Calu3 (cell line): ENCODE measurements at regions not wholly inside any gene's neighbourhood (a gene's known extent, or its start where the extent isn't known, plus 50 kb on each side); places are given as distances from the start of the nearest gene placed in this dataset.

Experiments used
- BruUV-seq: library from RNA; stranded (reverse); fragments of 400-500 nt; replicated peaks from 2 replicates; lab custom pipeline; 2021; lab: Mats Ljungman, UMichigan
- CTCF ChIA-PET: fragments of 300-600 bp; sonication (Branson Sonifier 250); formaldehyde crosslinking; loops from one replicate; lab custom pipeline; 2022; ENCODE audit warnings: antibody characterized with exemption; lab: Charles Lee
- DNase-seq: peaks from one replicate; pipeline ENCODE4 v3.0.0; 2022
- H3K27ac Mint-ChIP-seq: one replicate; pipeline ENCODE4 v1.8.0; 2022; ENCODE audit warnings: mixed read lengths; ENCODE audit not compliant: unreplicated experiment
- H3K27me3 Mint-ChIP-seq: one replicate; pipeline ENCODE4 v1.8.0; 2022; ENCODE audit warnings: mixed read lengths; ENCODE audit not compliant: unreplicated experiment
- H3K36me3 Mint-ChIP-seq: one replicate; pipeline ENCODE4 v1.8.0; 2022; ENCODE audit warnings: mild to moderate bottlenecking, moderate library complexity, mixed read lengths; ENCODE audit not compliant: insufficient read depth, unreplicated experiment
- H3K4me1 Mint-ChIP-seq: one replicate; pipeline ENCODE4 v1.8.0; 2022; ENCODE audit warnings: mild to moderate bottlenecking, low read depth, mixed read lengths; ENCODE audit not compliant: unreplicated experiment
- H3K4me3 Mint-ChIP-seq: one replicate; pipeline ENCODE4 v1.8.0; 2022; ENCODE audit warnings: mild to moderate bottlenecking, low read depth, moderate library complexity, mixed read lengths; ENCODE audit not compliant: unreplicated experiment
- H3K9me3 Mint-ChIP-seq: one replicate; pipeline ENCODE4 v1.8.0; 2022; ENCODE audit warnings: low read depth, mixed read lengths; ENCODE audit not compliant: unreplicated experiment
- CTCF ChIP-seq: fragments of 200-600 bp; IDR thresholded peaks from one replicate; pipeline ENCODE4 v1.8.0; 2022; ENCODE audit warnings: antibody characterized with exemption; ENCODE audit not compliant: unreplicated experiment
- intact Hi-C: fragments of 100-400 bp; cut with micrococcal nuclease; formaldehyde crosslinking; loops from one replicate; pipeline ENCODE4 v1.10.0; 2022; ENCODE audit not compliant: unreplicated experiment

- CTCF ChIA-PET: no interaction called here
- Mint-ChIP-seq H3K9me3 (peaks cover 15% of the 10 kb centered on the region), H3K27me3 (no peaks in the 10 kb centered on the region), H3K4me3 (no peak overlapping the region), H3K27ac (no peak overlapping the region), H3K4me1 (no peaks in the 10 kb centered on the region), H3K36me3 (no peaks in the 10 kb centered on the region)
- no peak for TF ChIP-seq CTCF
- BruUV-seq: no TSS peak
- intact Hi-C loops: no loop called here
- DNase-seq: no peak
These were observed 548.4 kb downstream of the KLHL13 start for GRCh38 chrX:117568238-117568637.

- no peak overlapping the region for H3K27ac Mint-ChIP-seq
- H3K9me3 Mint-ChIP-seq: peaks cover 7% of the 10 kb centered on the region
- no peaks in the 10 kb centered on the region for H3K4me1 Mint-ChIP-seq
- TF ChIP-seq CTCF: no peak
- no peaks in the 10 kb centered on the region for H3K27me3 Mint-ChIP-seq
- no peak for DNase-seq
- intact Hi-C loops: no loop called here
- H3K4me3 Mint-ChIP-seq: no peak overlapping the region
- no peaks in the 10 kb centered on the region for H3K36me3 Mint-ChIP-seq
- BruUV-seq: no TSS peak
- CTCF ChIA-PET: no interaction called here
These were observed 572.7 kb downstream of the KLHL13 start for GRCh38 chrX:117543885-117544284.

GRCh38 chrX:117539090-117539418 is 577.6 kb downstream of the KLHL13 start:
- Mint-ChIP-seq H3K27me3 (no peaks in the 10 kb centered on the region), H3K4me1 (no peaks in the 10 kb centered on the region), H3K36me3 (no peaks in the 10 kb centered on the region), H3K4me3 (no peak overlapping the region), H3K27ac (no peak overlapping the region), H3K9me3 (peaks cover 2% of the 10 kb centered on the region)
- DNase-seq: no peak
- CTCF ChIA-PET: no interaction called here
- BruUV-seq: no TSS peak
- TF ChIP-seq CTCF: no peak
- intact Hi-C loops: no loop called here

- no peaks in the 10 kb centered on the region for H3K27me3 Mint-ChIP-seq
- peaks cover 2% of the 10 kb centered on the region for H3K9me3 Mint-ChIP-seq
- H3K4me3 Mint-ChIP-seq: no peak overlapping the region
- no peaks in the 10 kb centered on the region for H3K36me3 Mint-ChIP-seq
- no TSS peak for BruUV-seq
- intact Hi-C loops: no loop called here
- no peak for TF ChIP-seq CTCF
- H3K27ac Mint-ChIP-seq: no peak overlapping the region
- DNase-seq: no peak
- no peaks in the 10 kb centered on the region for H3K4me1 Mint-ChIP-seq
- CTCF ChIA-PET: no interaction called here
These were observed 578.2 kb downstream of the KLHL13 start for GRCh38 chrX:117538178-117539089.
